ENCODE measurements at regions not wholly inside any gene's neighbourhood (a gene's known extent, or its start where the extent isn't known, plus 50 kb on each side); places are given as distances from the start of the nearest gene placed in this dataset.

DNA sequence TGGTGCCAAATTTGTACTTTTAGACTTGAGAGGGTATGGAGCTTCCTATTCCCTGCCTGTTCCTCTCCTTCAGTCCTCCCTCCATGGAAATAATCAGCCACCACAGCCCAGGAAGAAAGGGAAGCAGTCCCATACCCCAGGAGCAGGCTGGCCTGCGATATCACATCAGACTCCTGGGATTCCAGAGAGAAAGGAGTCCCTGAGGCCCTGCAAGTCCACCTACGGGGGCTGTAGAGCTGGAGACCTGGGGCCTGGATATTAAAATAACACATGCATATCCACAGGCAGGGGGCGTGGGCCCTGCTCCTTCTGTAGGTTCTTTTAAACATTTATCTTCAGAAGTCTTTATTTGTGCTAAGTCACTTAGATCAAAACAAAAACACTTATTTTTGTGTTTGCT lies 117.2 kb downstream of the TMEM174 start:
- no CpG with 5 or more reads among the region's 3 CpGs for WGBS, 2 experiments (ENCODE audit: extremely low coverage in 2 of 2, insufficient read length in 1 of 2)
- dilution Hi-C loops (cut with HindIII; ENCODE audit: low sequenced_read_pairs, unreplicated experiment), result no loop called here
- H3K4me2 ChIP-seq (ENCODE audit: low read depth, low read length), result no peak overlapping the region
- H3K23ac ChIP-seq (ENCODE audit: low read depth, low read length), result no peak overlapping the region
- H2BK15ac ChIP-seq (ENCODE audit: low read depth, low read length), result no peak overlapping the region
- no peaks in the 10 kb centered on the region for H3K4me1 ChIP-seq (ENCODE audit: control insufficient read depth, insufficient read depth, low read length)
- no peaks in the 10 kb centered on the region for H3K9me3 ChIP-seq (ENCODE audit: control insufficient read depth, insufficient read depth, low read length)
- peaks cover 16% of the 10 kb centered on the region for H3K27me3 ChIP-seq (ENCODE audit: control insufficient read depth, insufficient read depth, low read length)
- no peaks in the 10 kb centered on the region; the same call in 1 of the 2 replicates for H3K9me1 ChIP-seq (ENCODE audit: insufficient read depth, low read length)
- ChIA-PET POLR2A (ENCODE audit: unreplicated experiment) (no interaction called here), CTCF (no interaction called here)
- no peak overlapping the region for H4K8ac ChIP-seq (ENCODE audit: low read depth in 2 of 2, low read length in 2 of 2)
- H3K4me3 ChIP-seq (ENCODE audit: insufficient read depth, low read depth, low read length), result no peak overlapping the region
- BruUV-seq (replicated peaks), result no TSS peak
- H3K4ac ChIP-seq (ENCODE audit: low read depth, low read length), result no peak overlapping the region
- H3K36me3 ChIP-seq (ENCODE audit: control insufficient read depth, insufficient read depth, low read length), result no peaks in the 10 kb centered on the region
- no peak overlapping the region for H3K27ac ChIP-seq (ENCODE audit: insufficient read depth, low read length)
- no peak overlapping the region for H2BK5ac ChIP-seq (ENCODE audit: low read depth, low read length, poor library complexity, severe bottlenecking)
- no peak overlapping the region for H2BK120ac ChIP-seq (ENCODE audit: low read depth, low read length)
- DNase-seq (no peak), ATAC-seq (ENCODE audit: low read depth) (no peak)
- H2AFZ ChIP-seq (replicated peaks; ENCODE audit: low read length, poor library complexity), result no peak overlapping the region
- no peak overlapping the region for H3K18ac ChIP-seq (ENCODE audit: low read depth, low read length)
- no peaks in the 10 kb centered on the region for H3K79me1 ChIP-seq (ENCODE audit: low read depth in 1 of 2, low read length in 2 of 2)
- no peak overlapping the region for H3K9ac ChIP-seq (ENCODE audit: low read depth, low read length)
- H2AK5ac ChIP-seq (ENCODE audit: low read depth, low read length), result no peak overlapping the region
- no peak overlapping the region for H2BK20ac ChIP-seq (ENCODE audit: low read depth, low read length)
- H4K91ac ChIP-seq (ENCODE audit: insufficient read depth, low read depth, low read length), result no peak overlapping the region
- H3K14ac ChIP-seq (replicated peaks; ENCODE audit: low read depth, low read length), result no peak overlapping the region
- no peak overlapping the region for H4K5ac ChIP-seq (ENCODE audit: low read depth, low read length)
- in situ Hi-C loops (cut with MboI; ENCODE audit: low sequenced_read_pairs), result no loop called here
- H3K56ac ChIP-seq (ENCODE audit: extremely low read depth, insufficient read depth, low read length), result no peak overlapping the region
- no peak overlapping the region for H2AK9ac ChIP-seq (replicated peaks; ENCODE audit: low read depth, low read length, poor library complexity)
- H4K20me1 ChIP-seq (ENCODE audit: insufficient read depth, low read length), result no peaks in the 10 kb centered on the region
- no peak for TF ChIP-seq MAZ (IDR thresholded peaks at IDR 0.05; ENCODE audit: borderline replicate concordance, low read depth, low read length)
- no peak for TF ChIP-seq CEBPB (IDR thresholded peaks at IDR 0.05; ENCODE audit: low read depth, low read length)
- no peak for TF ChIP-seq MAFK (IDR thresholded peaks at IDR 0.05; ENCODE audit: low read depth, low read length)
- TF ChIP-seq, protein P1, sequence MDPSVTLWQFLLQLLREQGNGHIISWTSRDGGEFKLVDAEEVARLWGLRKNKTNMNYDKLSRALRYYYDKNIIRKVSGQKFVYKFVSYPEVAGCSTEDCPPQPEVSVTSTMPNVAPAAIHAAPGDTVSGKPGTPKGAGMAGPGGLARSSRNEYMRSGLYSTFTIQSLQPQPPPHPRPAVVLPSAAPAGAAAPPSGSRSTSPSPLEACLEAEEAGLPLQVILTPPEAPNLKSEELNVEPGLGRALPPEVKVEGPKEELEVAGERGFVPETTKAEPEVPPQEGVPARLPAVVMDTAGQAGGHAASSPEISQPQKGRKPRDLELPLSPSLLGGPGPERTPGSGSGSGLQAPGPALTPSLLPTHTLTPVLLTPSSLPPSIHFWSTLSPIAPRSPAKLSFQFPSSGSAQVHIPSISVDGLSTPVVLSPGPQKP (IDR thresholded peaks at IDR 0.05; ENCODE audit: borderline replicate concordance, low read depth, low read length), result no peak
- no peak for TF ChIP-seq RAD21 (IDR thresholded peaks at IDR 0.05; ENCODE audit: low read length)
- TF ChIP-seq SMC3 (IDR thresholded peaks at IDR 0.05; ENCODE audit: low read depth, low read length), result no peak
- TF ChIP-seq, protein P2, sequence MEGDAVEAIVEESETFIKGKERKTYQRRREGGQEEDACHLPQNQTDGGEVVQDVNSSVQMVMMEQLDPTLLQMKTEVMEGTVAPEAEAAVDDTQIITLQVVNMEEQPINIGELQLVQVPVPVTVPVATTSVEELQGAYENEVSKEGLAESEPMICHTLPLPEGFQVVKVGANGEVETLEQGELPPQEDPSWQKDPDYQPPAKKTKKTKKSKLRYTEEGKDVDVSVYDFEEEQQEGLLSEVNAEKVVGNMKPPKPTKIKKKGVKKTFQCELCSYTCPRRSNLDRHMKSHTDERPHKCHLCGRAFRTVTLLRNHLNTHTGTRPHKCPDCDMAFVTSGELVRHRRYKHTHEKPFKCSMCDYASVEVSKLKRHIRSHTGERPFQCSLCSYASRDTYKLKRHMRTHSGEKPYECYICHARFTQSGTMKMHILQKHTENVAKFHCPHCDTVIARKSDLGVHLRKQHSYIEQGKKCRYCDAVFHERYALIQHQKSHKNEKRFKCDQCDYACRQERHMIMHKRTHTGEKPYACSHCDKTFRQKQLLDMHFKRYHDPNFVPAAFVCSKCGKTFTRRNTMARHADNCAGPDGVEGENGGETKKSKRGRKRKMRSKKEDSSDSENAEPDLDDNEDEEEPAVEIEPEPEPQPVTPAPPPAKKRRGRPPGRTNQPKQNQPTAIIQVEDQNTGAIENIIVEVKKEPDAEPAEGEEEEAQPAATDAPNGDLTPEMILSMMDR (conservative IDR thresholded peaks at IDR 0.05; ENCODE audit: low read depth, low read length), result no peak
- TF ChIP-seq POLR2A (IDR thresholded peaks at IDR 0.05; ENCODE audit: low read depth, low read length), result no peak
- TF ChIP-seq, protein P3, sequence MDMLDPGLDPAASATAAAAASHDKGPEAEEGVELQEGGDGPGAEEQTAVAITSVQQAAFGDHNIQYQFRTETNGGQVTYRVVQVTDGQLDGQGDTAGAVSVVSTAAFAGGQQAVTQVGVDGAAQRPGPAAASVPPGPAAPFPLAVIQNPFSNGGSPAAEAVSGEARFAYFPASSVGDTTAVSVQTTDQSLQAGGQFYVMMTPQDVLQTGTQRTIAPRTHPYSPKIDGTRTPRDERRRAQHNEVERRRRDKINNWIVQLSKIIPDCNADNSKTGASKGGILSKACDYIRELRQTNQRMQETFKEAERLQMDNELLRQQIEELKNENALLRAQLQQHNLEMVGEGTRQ (IDR thresholded peaks at IDR 0.05; ENCODE audit: low read depth, low read length), result no peak
- TF ChIP-seq FOS (IDR thresholded peaks at IDR 0.05; ENCODE audit: low read depth, low read length), result no peak
- no peak for TF ChIP-seq NFE2L2 (IDR thresholded peaks at IDR 0.05; ENCODE audit: low read depth, low read length)
- TF ChIP-seq MXI1 (IDR thresholded peaks at IDR 0.05; ENCODE audit: borderline replicate concordance, low read depth, low read length), result no peak
- no peak for TF ChIP-seq RCOR1 (IDR thresholded peaks at IDR 0.05; ENCODE audit: insufficient replicate concordance, low read length)
- TF ChIP-seq BHLHE40 (IDR thresholded peaks at IDR 0.05; ENCODE audit: low read depth, low read length), result no peak
- intact Hi-C loops (cut with micrococcal nuclease), result no loop called here

Data from IMR-90 (cell line).